Peyer's patch (tissue), 4 donors: ENCODE measurements at regions not wholly inside any gene's neighbourhood (a gene's known extent, or its start where the extent isn't known, plus 50 kb on each side); places are given as distances from the start of the nearest gene placed in this dataset.

Source experiments
- POLR2A ChIP-seq, 2 donors: fragments of 450-650 bp; IDR thresholded peaks; one replicate each; pipeline ENCODE4 v1.5.1; 2017; ENCODE audit warnings: antibody characterized with exemption in 2 of 2, mild to moderate bottlenecking in 2 of 2, moderate library complexity in 2 of 2
- TF ChIP-seq, protein P1 (sequence below), 6 experiments: fragments of 450-650 bp in 4 of 6; fragments of 200-600 bp in 2 of 6; sonication (generic) in 1 of 6; IDR thresholded peaks; one replicate each; pipeline ENCODE4 v1.5.1; 2017 to 2019; ENCODE audit warnings: antibody characterized with exemption in 6 of 6, mild to moderate bottlenecking in 3 of 6, moderate library complexity in 1 of 6

DNA sequence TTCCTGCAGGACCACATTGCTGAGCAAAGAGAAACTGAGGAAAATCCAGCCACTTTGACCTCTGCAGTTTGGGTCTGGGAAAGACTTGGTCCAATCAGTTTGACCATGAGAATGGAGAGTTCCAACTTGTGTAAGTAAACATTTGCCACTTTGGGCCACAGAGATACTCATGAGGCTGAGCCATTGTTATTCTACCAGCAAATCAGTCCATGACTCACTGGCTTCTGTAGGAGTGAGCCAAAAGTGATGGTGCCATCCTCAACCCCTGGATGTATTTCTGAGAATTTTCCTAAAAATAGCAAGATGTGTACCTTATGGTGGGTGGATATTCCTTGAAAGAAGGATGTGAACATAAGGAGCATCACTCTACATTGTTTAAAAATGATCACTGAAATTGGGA is 192.9 kb upstream of the OR4E1 start:
- TF ChIP-seq, protein P1, sequence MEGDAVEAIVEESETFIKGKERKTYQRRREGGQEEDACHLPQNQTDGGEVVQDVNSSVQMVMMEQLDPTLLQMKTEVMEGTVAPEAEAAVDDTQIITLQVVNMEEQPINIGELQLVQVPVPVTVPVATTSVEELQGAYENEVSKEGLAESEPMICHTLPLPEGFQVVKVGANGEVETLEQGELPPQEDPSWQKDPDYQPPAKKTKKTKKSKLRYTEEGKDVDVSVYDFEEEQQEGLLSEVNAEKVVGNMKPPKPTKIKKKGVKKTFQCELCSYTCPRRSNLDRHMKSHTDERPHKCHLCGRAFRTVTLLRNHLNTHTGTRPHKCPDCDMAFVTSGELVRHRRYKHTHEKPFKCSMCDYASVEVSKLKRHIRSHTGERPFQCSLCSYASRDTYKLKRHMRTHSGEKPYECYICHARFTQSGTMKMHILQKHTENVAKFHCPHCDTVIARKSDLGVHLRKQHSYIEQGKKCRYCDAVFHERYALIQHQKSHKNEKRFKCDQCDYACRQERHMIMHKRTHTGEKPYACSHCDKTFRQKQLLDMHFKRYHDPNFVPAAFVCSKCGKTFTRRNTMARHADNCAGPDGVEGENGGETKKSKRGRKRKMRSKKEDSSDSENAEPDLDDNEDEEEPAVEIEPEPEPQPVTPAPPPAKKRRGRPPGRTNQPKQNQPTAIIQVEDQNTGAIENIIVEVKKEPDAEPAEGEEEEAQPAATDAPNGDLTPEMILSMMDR (IDR thresholded peaks at IDR 0.05), result no peak
- TF ChIP-seq POLR2A (IDR thresholded peaks at IDR 0.05), result no peak
